OCI-LY3 (cell line): ENCODE measurements at regions not wholly inside any gene's neighbourhood (a gene's known extent, or its start where the extent isn't known, plus 50 kb on each side); places are given as distances from the start of the nearest gene placed in this dataset.

Source experiments
- H2AFZ ChIP-seq: fragments of 200-600, 300-600 bp; shearing (Covaris generic); 2 replicates; pipeline ENCODE4 v1.6.0; 2014; ENCODE audit warnings: antibody characterized with exemption, low read depth, low read length
- H3K27ac ChIP-seq: fragments of 200-600, 300-600 bp; sonication (generic); 2 replicates; pipeline ENCODE4 v1.5.1; 2014; ENCODE audit warnings: mild to moderate bottlenecking, low read length, moderate library complexity, mixed read lengths
- H3K27me3 ChIP-seq: fragments of 200-600, 300-600 bp; sonication (generic); 2 replicates; pipeline ENCODE4 v1.6.1; 2014; ENCODE audit warnings: low read depth, low read length, mixed read lengths
- H3K36me3 ChIP-seq: fragments of 200-600, 300-600 bp; sonication (generic); replicated peaks from 2 replicates; pipeline ENCODE3; 2014; ENCODE audit warnings: low read depth, low read length, mixed read lengths
- H3K4me1 ChIP-seq: fragments of 300-600, 200-600 bp; sonication (generic); 2 replicates; pipeline ENCODE4 v1.6.1; 2014; ENCODE audit warnings: low read length, mixed read lengths
- H3K4me2 ChIP-seq: fragments of 200-600, 300-600 bp; sonication (generic); 2 replicates; pipeline ENCODE4 v1.6.1; 2014; ENCODE audit warnings: low read length, mixed read lengths
- H3K4me3 ChIP-seq: fragments of 300-600, 200-600 bp; sonication (generic); 2 replicates; pipeline ENCODE4 v1.5.1; 2014; ENCODE audit warnings: antibody characterized with exemption, mild to moderate bottlenecking, low read length, moderate library complexity
- H3K79me2 ChIP-seq: fragments of 300-600, 200-600 bp; shearing (Covaris generic); 2 replicates; pipeline ENCODE4 v1.6.1; 2014; ENCODE audit warnings: mild to moderate bottlenecking, low read length, mixed read lengths
- H3K9ac ChIP-seq: fragments of 300-600, 200-600 bp; shearing (Covaris generic); 2 replicates; pipeline ENCODE4 v1.6.0; 2014; ENCODE audit warnings: mild to moderate bottlenecking, low read length, moderate library complexity
- H3K9me3 ChIP-seq: fragments of 200-600, 300-600 bp; shearing (Covaris generic); 2 replicates; pipeline ENCODE4 v1.6.1; 2014; ENCODE audit warnings: low read length, mixed read lengths; ENCODE audit not compliant: insufficient read depth
- H4K20me1 ChIP-seq: fragments of 200-600, 300-600 bp; sonication (generic); 2 replicates; pipeline ENCODE4 v1.6.1; 2016; ENCODE audit warnings: low read length, mixed read lengths; ENCODE audit not compliant: insufficient read depth
- CTCF ChIP-seq: fragments of 200-600, 300-600 bp; sonication (generic); IDR thresholded peaks from 2 replicates; pipeline ENCODE4 v1.5.1; 2014; ENCODE audit warnings: antibody characterized with exemption, low read length, low read depth
- EZH2phosphoT487 ChIP-seq: fragments of 200-600 bp; shearing (Covaris generic); IDR thresholded peaks from 2 replicates; pipeline ENCODE4 v1.6.1; 2018; ENCODE audit warnings: antibody characterized with exemption, mixed run types, low read depth

GRCh38 chr1:101394041-101394440, 157.2 kb downstream of the S1PR1 start:
- Histone ChIP-seq H2AFZ (no peak overlapping the region), H3K4me1 (peaks cover 11% of the 10 kb centered on the region)

GRCh38 chr1:101399222-101399621, 162.4 kb downstream of the S1PR1 start:
- Histone ChIP-seq H3K9me3 (no peaks in the 10 kb centered on the region), H2AFZ (no peak overlapping the region), H3K4me1 (no peaks in the 10 kb centered on the region), H3K27me3 (no peaks in the 10 kb centered on the region), H3K4me3 (no peak overlapping the region), H3K4me2 (no peak overlapping the region), H3K27ac (no peak overlapping the region), H4K20me1 (no peaks in the 10 kb centered on the region), H3K36me3 (no peaks in the 10 kb centered on the region), H3K9ac (no peak overlapping the region), H3K79me2 (no peaks in the 10 kb centered on the region)
- TF ChIP-seq EZH2phosphoT487 = no peak
- no peak for TF ChIP-seq CTCF

More at GRCh38 chr1:101394041-101394440, 157.2 kb downstream of the S1PR1 start:
- no peaks in the 10 kb centered on the region for H3K27me3 ChIP-seq
- H4K20me1 ChIP-seq = no peaks in the 10 kb centered on the region
- H3K4me2 ChIP-seq = no peak overlapping the region
- no peaks in the 10 kb centered on the region for H3K9me3 ChIP-seq
- H3K4me3 ChIP-seq = no peak overlapping the region
- H3K27ac ChIP-seq = no peak overlapping the region
- TF ChIP-seq CTCF (no peak), EZH2phosphoT487 (no peak)
- no peak overlapping the region for H3K9ac ChIP-seq
- H3K36me3 ChIP-seq = no peaks in the 10 kb centered on the region
- no peaks in the 10 kb centered on the region for H3K79me2 ChIP-seq

- Histone ChIP-seq H3K4me2 (no peak overlapping the region), H3K9ac (no peak overlapping the region), H3K27me3 (peaks cover 10% of the 10 kb centered on the region; the same call in 1 of the 2 replicates), H2AFZ (no peak overlapping the region), H3K4me3 (no peak overlapping the region), H3K4me1 (peaks cover 65% of the 10 kb centered on the region), H3K27ac (no peak overlapping the region), H3K9me3 (no peaks in the 10 kb centered on the region), H3K36me3 (no peaks in the 10 kb centered on the region), H4K20me1 (no peaks in the 10 kb centered on the region), H3K79me2 (no peaks in the 10 kb centered on the region)
- TF ChIP-seq CTCF (peak; percentile 27; the same call in 1 of the 2 replicates), EZH2phosphoT487 (no peak)
Observed at GRCh38 chr1:101406271-101406670, 169.5 kb downstream of the S1PR1 start.

GRCh38 chr1:101406681-101407080, 169.9 kb downstream of the S1PR1 start:
- H3K36me3 ChIP-seq = no peaks in the 10 kb centered on the region
- H3K4me1 ChIP-seq = peaks cover 66% of the 10 kb centered on the region
- H4K20me1 ChIP-seq = no peaks in the 10 kb centered on the region
- H3K9me3 ChIP-seq = no peaks in the 10 kb centered on the region
- no peak for TF ChIP-seq CTCF
- no peak for TF ChIP-seq EZH2phosphoT487
- H3K27ac ChIP-seq = no peak overlapping the region
- H3K9ac ChIP-seq = no peak overlapping the region
- H3K4me2 ChIP-seq = no peak overlapping the region
- H3K27me3 ChIP-seq = peaks cover 10% of the 10 kb centered on the region; the same call in 1 of the 2 replicates
- no peak overlapping the region for H3K4me3 ChIP-seq
- no peak overlapping the region for H2AFZ ChIP-seq
- H3K79me2 ChIP-seq = no peaks in the 10 kb centered on the region
